ENCODE measurements at regions not wholly inside any gene's neighbourhood (a gene's known extent, or its start where the extent isn't known, plus 50 kb on each side); places are given as distances from the start of the nearest gene placed in this dataset.
"Not testable (repeated sequence)": the region's sequence is repeated elsewhere in the genome, so short reads cannot be mapped to it uniquely, and the experiment has no call there.

- DNase-seq = no peak
Measured at GRCh38 chr7:80082213-80082612, 52.4 kb upstream of the GNAI1 start.

GRCh38 chr7:80078886-80079285, 55.7 kb upstream of the GNAI1 start:
- DNase-seq = no peak

- peak; percentile 73 for DNase-seq
Measured at GRCh38 chr7:80078159-80078731, 56.4 kb upstream of the GNAI1 start.

- DNase-seq = no peak
Measured at GRCh38 chr7:80070391-80070790, 64.2 kb upstream of the GNAI1 start.

GRCh38 chr7:80066639-80067038, 68.0 kb upstream of the GNAI1 start:
- DNase-seq = no peak

GRCh38 chr7:80063834-80064233, 70.8 kb upstream of the GNAI1 start:
- DNase-seq = no peak

GRCh38 chr7:80060218-80060806, 74.3 kb upstream of the GNAI1 start:
- peak; percentile 76 for DNase-seq

GRCh38 chr7:80057488-80057887, 77.1 kb upstream of the GNAI1 start:
- no peak for DNase-seq

GRCh38 chr7:80054356-80054755, 80.3 kb upstream of the GNAI1 start:
- no peak for DNase-seq

- peak; percentile 25 for DNase-seq
Measured at GRCh38 chr7:80053124-80053523, 81.5 kb upstream of the GNAI1 start.

- peak; percentile 38 for DNase-seq
Measured at GRCh38 chr7:80047856-80048459, 86.7 kb upstream of the GNAI1 start.

GRCh38 chr7:80047032-80047431, 87.6 kb upstream of the GNAI1 start:
- DNase-seq = no peak

- DNase-seq = no peak
Measured at GRCh38 chr7:80044796-80045195, 89.8 kb upstream of the GNAI1 start.

GRCh38 chr7:80040752-80041151, 93.9 kb upstream of the GNAI1 start:
- DNase-seq = no peak

- no peak for DNase-seq
Measured at GRCh38 chr7:80040335-80040734, 94.3 kb upstream of the GNAI1 start.

- peak; percentile 27 for DNase-seq
Measured at GRCh38 chr7:80039251-80039884, 95.3 kb upstream of the GNAI1 start.

GRCh38 chr7:80037689-80038088, 96.9 kb upstream of the GNAI1 start:
- DNase-seq = no peak

GRCh38 chr7:80036107-80036506, 98.5 kb upstream of the GNAI1 start:
- no peak for DNase-seq

- DNase-seq = no peak
Measured at GRCh38 chr7:80028717-80029116, 105.9 kb upstream of the GNAI1 start.

GRCh38 chr7:80027611-80028173, 106.9 kb upstream of the GNAI1 start:
- DNase-seq = no peak

- no peak for DNase-seq
Measured at GRCh38 chr7:80026766-80027165, 107.9 kb upstream of the GNAI1 start.

- not testable (repeated sequence) for DNase-seq
Measured at GRCh38 chr7:80020277-80020676, 114.4 kb upstream of the GNAI1 start.

- DNase-seq = not testable (repeated sequence)
Measured at GRCh38 chr7:80019809-80020207, 114.8 kb upstream of the GNAI1 start.
